Keratinocyte (primary cell): ENCODE measurements at regions not wholly inside any gene's neighbourhood (a gene's known extent, or its start where the extent isn't known, plus 50 kb on each side); places are given as distances from the start of the nearest gene placed in this dataset.
"Not testable (repeated sequence)": the region's sequence is repeated elsewhere in the genome, so short reads cannot be mapped to it uniquely, and the experiment has no call there.

Experiments used
- DNase-seq: peaks from one replicate; pipeline ENCODE4 v3.0.0-alpha.2; 2011; ENCODE audit warnings: low read depth, missing footprints, low spot score
- FAIRE-seq: peaks from 2 replicates; lab custom pipeline; 2011; peaks lifted over from hg19 to GRCh38; lab: Jason Lieb, UNC
- H2AFZ ChIP-seq: 2 replicates; pipeline ENCODE4 v1.6.0; 2012; ENCODE audit warnings: low read length, control low read depth, inconsistent platforms; ENCODE audit not compliant: control insufficient read depth
- H3K27ac ChIP-seq: 2 replicates; pipeline ENCODE4 v1.5.1; 2011; ENCODE audit warnings: low read length; ENCODE audit not compliant: control insufficient read depth, insufficient read depth
- H3K27me3 ChIP-seq: 3 replicates; pipeline ENCODE4 v1.6.0; 2011; ENCODE audit warnings: low read length; ENCODE audit not compliant: control insufficient read depth, insufficient read depth; ENCODE audit errors: extremely low read depth
- H3K36me3 ChIP-seq, 2 experiments: 2 replicates in 1 of 2; 3 replicates in 1 of 2; pipeline ENCODE4 v1.5.1; 2011; ENCODE audit warnings: low read length in 2 of 2, mild to moderate bottlenecking in 1 of 2; ENCODE audit not compliant: control insufficient read depth in 2 of 2, insufficient read depth in 2 of 2; ENCODE audit errors: extremely low read depth in 1 of 2
- H3K4me1 ChIP-seq: 3 replicates; pipeline ENCODE4 v1.5.1; 2011; ENCODE audit warnings: low read length; ENCODE audit not compliant: control insufficient read depth, insufficient read depth; ENCODE audit errors: extremely low read depth
- H3K4me2 ChIP-seq: 3 replicates; pipeline ENCODE4 v1.6.0; 2011; ENCODE audit warnings: low read depth, low read length; ENCODE audit not compliant: control insufficient read depth, insufficient read depth; ENCODE audit errors: extremely low read depth
- H3K4me3 ChIP-seq, 3 experiments: fragments of 200-600 bp in 1 of 3; sonication (generic) in 1 of 3; 2 replicates in 2 of 3; 3 replicates in 1 of 3; pipeline ENCODE4 v1.5.1; 2011 to 2016; ENCODE audit warnings: low read length in 3 of 3, mild to moderate bottlenecking in 3 of 3, control low read depth in 2 of 3, inconsistent platforms in 1 of 3, low read depth in 1 of 3, mixed read lengths in 1 of 3, mixed run types in 1 of 3, moderate library complexity in 1 of 3; ENCODE audit not compliant: control insufficient read depth in 2 of 3, insufficient read depth in 2 of 3; ENCODE audit errors: extremely low read depth in 1 of 3
- H3K79me2 ChIP-seq: 2 replicates; pipeline ENCODE4 v1.6.0; 2012; ENCODE audit warnings: low read length; ENCODE audit not compliant: control insufficient read depth, insufficient read depth
- H3K9ac ChIP-seq: 3 replicates; pipeline ENCODE4 v1.6.0; 2011; ENCODE audit warnings: low read length; ENCODE audit not compliant: control insufficient read depth, insufficient read depth; ENCODE audit errors: extremely low read depth
- H3K9me1 ChIP-seq: 3 replicates; pipeline ENCODE4 v1.6.0; 2011; ENCODE audit warnings: low read length; ENCODE audit not compliant: control insufficient read depth, insufficient read depth; ENCODE audit errors: extremely low read depth
- H3K9me3 ChIP-seq: 2 replicates; pipeline ENCODE4 v1.5.1; 2012; ENCODE audit warnings: low read depth, low read length; ENCODE audit not compliant: control insufficient read depth
- H4K20me1 ChIP-seq: 3 replicates; pipeline ENCODE4 v1.6.0; 2011; ENCODE audit warnings: low read length; ENCODE audit not compliant: control insufficient read depth, insufficient read depth; ENCODE audit errors: extremely low read depth
- dilution Hi-C: fragments of 300-500 bp; cut with MboI; formaldehyde crosslinking; loops from one replicate; pipeline ENCODE4 v1.7.0; 2020; ENCODE audit warnings: low sequenced_read_pairs; ENCODE audit not compliant: extremely low pct_ligation_motif_present

DNA sequence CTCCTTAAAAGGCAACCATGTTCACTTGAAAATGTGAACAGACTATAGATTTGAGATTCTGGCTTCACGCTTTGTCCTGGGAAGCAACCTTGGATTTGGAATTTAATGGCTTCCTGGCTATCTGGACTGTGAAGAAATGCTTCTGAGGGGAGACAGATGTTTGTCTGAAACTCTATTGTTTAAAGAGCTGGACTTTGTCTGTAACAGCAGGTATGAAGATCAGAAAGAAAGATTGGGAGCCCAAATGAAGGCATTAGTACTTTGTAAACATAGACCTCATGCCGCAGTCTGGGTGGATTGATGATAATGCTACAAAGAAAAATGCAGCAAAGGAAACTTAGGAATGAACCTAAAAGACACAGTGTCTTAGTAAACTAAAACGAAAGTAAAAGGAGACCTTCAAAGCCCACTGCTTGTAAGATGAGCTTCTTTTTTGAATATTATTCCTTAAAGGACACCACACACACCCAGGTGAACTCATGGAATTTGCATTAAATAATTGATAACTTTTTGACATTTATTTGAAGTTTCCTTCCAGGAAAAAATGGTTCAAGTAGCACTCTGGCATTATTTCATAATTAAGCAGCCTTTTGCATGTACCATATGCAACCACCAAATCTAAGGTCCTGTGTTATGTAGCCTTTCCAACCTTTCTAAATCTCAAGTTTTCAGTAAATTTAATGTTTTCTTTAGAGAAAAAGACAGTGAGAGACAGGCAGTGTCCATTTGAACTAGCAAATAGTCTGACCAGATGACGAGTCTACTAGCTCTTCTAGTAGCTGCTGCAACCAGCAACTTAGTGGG is 119.9 kb downstream of the SPDYE17 start:
- H3K4me3 ChIP-seq, H3K27ac ChIP-seq, H3K36me3 ChIP-seq, H2AFZ ChIP-seq, H3K9me3 ChIP-seq, DNase-seq, H3K9me1 ChIP-seq, H3K79me2 ChIP-seq, H3K4me1 ChIP-seq, H4K20me1 ChIP-seq, H3K9ac ChIP-seq, dilution Hi-C loops, H3K27me3 ChIP-seq, H3K4me2 ChIP-seq: not testable (repeated sequence)
- peak; percentile 29 for FAIRE-seq

DNA sequence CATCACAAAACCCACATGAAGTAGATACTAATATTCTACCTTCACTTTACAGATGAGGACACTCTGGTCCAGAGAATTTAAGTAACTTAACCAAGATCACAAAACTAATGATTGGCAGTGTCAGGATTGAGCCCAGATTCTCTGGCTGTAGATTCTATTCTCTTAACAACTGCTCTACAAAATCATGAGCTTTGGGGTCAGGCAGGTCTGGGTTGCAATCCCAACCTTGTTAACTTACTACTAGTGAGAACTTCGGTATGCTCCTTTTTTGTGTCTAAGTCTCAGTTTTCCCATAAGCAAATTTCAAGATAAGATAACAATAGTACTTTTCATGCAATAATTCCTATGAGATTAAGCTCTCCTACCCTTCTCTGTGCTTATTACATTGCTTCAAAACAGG is 127.5 kb downstream of the SPDYE17 start:
- H3K4me2 ChIP-seq, H3K9me1 ChIP-seq, H4K20me1 ChIP-seq, FAIRE-seq, H3K4me3 ChIP-seq, H3K79me2 ChIP-seq, H3K27ac ChIP-seq, dilution Hi-C loops, H3K27me3 ChIP-seq, H3K36me3 ChIP-seq, DNase-seq, H3K9me3 ChIP-seq, H3K4me1 ChIP-seq, H2AFZ ChIP-seq, H3K9ac ChIP-seq: not testable (repeated sequence)

DNA sequence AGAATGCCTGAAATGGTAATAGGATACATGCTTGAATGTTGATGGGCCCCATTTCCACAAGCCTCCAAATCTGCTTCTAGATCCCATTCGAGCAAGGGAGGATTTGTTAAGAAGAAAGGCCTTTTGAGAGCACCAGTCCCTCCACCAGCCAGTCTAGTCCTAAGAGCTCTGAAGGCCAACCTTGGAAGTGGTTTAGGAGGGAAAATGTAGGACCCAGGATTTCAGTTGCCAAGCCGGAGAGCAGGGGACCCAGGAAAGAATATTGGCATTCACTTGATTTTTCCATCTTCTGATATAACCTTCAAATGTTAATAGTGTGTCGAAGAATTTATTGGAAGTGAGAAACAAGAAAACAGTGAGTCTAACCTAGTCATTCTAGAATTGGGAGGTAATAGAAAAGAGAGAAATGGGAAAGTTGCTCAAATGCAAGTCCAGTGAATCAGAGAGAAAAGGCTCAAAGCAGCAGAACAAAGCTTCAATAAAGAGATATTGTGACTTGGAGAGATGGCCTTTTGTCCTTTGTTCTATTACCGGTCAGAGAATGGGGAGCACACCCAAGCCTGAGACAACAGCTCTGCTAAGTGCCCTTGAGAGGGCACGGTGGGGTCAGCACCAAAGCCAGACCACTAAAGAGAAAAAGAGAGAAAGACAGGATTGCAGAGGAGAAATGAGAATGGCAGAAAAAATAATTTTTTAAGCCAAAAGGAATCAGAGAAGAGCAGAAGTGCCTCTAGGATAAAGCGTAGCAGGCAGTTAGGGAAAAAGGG is 130.0 kb downstream of the SPDYE17 start:
- H3K4me3 ChIP-seq: not testable (repeated sequence)

DNA sequence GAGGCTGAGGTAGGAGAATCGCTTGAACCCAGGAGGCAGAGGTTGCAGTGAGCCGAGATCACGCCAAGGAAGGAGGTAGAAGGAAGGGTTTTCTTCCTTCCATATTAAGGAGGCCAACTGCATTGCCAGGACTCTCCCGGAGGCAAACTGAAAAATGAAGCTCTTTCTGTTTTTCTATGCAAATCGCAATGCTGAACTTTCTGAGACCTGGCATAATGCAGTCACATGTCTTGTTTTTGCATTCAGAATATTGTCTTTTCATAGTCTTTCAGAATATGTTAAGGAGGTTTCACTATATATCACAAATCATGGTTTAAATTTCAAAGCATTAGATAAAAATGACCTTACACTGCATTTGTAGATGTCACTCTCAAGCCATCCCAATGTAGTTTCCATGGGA is 133.4 kb downstream of the SPDYE17 start:
- H3K4me1 ChIP-seq, H3K27me3 ChIP-seq, H3K9ac ChIP-seq, H4K20me1 ChIP-seq, H3K9me3 ChIP-seq, H3K4me2 ChIP-seq, DNase-seq, dilution Hi-C loops, H3K9me1 ChIP-seq, H3K27ac ChIP-seq, H3K79me2 ChIP-seq, H3K4me3 ChIP-seq, H3K36me3 ChIP-seq, H2AFZ ChIP-seq: not testable (repeated sequence)
- FAIRE-seq: peak; percentile 34

More for the DNA sequence above, 130.0 kb downstream of the SPDYE17 start:
- H3K4me2 ChIP-seq, DNase-seq, H3K36me3 ChIP-seq, H3K9ac ChIP-seq, H3K9me1 ChIP-seq, H4K20me1 ChIP-seq, H3K4me1 ChIP-seq, H3K79me2 ChIP-seq, H3K9me3 ChIP-seq, H3K27ac ChIP-seq, H3K27me3 ChIP-seq, H2AFZ ChIP-seq, dilution Hi-C loops: not testable (repeated sequence)
- peak; percentile 32 for FAIRE-seq

DNA sequence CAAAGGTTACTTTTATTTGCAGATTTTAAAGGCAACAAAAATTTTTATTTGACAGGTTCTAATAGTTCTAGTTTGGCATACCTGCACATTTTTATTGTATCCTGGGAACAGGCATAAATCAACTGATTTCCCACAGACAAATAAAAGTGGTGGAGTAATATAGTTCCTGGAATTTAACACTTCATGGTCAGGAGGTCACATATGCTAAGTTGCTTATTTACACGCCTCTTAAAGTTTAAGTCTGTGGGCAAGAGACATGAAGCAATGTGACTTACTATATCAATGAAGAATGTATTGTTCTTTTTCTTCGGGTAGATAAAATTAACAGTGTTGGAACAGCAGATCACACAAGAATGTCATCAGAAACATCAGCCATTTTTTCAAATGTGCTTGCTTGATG is 135.2 kb downstream of the SPDYE17 start:
- H3K27ac ChIP-seq, H3K9ac ChIP-seq, H3K4me2 ChIP-seq, H3K9me1 ChIP-seq, H3K36me3 ChIP-seq, H3K27me3 ChIP-seq, H3K4me3 ChIP-seq, H3K9me3 ChIP-seq, H3K4me1 ChIP-seq, DNase-seq, dilution Hi-C loops, H2AFZ ChIP-seq, H4K20me1 ChIP-seq, H3K79me2 ChIP-seq: not testable (repeated sequence)
- FAIRE-seq: peak; percentile 56
